HEK293 (cell line): ENCODE measurements at regions not wholly inside any gene's neighbourhood (a gene's known extent, or its start where the extent isn't known, plus 50 kb on each side); places are given as distances from the start of the nearest gene placed in this dataset.

Experiments
- CTCF ChIA-PET: fragments of 350-600 bp; formaldehyde crosslinking; extraction: SDS; loops from one replicate; lab custom pipeline; 2021; ENCODE audit warnings: antibody characterized with exemption; lab: Yijun Ruan, JAX
- POLR2A ChIA-PET: fragments of 300-600 bp; formaldehyde crosslinking; extraction: SDS; loops from one replicate; lab custom pipeline; 2020; ENCODE audit warnings: antibody characterized with exemption, inconsistent platforms; lab: Yijun Ruan, JAX
- H3K27ac ChIP-seq: fragments of 200-500 bp; sonication (Bioruptor generic); 2 replicates; pipeline ENCODE4 v1.5.1; 2014; ENCODE audit warnings: low read depth, low read length, control low read depth, inconsistent platforms; ENCODE audit errors: extremely low read depth
- H3K36me3 ChIP-seq, 2 experiments: fragments of 200-500 bp in 1 of 2; sonication (Bioruptor generic) in 1 of 2; 1 replicate in 1 of 2; 2 replicates in 1 of 2; pipeline ENCODE4 v1.5.1; 2014 to 2017; ENCODE audit warnings: inconsistent platforms in 2 of 2, low read length in 2 of 2; ENCODE audit not compliant: control insufficient read depth in 2 of 2, insufficient read depth in 1 of 2
- H3K4me1 ChIP-seq: fragments of 200-500 bp; sonication (Bioruptor generic); 2 replicates; pipeline ENCODE4 v1.5.1; 2014; ENCODE audit warnings: mild to moderate bottlenecking, low read length, inconsistent platforms; ENCODE audit not compliant: control insufficient read depth, insufficient read depth
- H3K4me3 ChIP-seq: 2 replicates; pipeline ENCODE4 v1.5.1; 2011; ENCODE audit warnings: low read depth, mild to moderate bottlenecking, control low read depth, low read length, moderate library complexity
- H3K9me3 ChIP-seq: fragments of 200-500 bp; sonication (Bioruptor generic); 2 replicates; pipeline ENCODE4 v1.5.1; 2014; ENCODE audit warnings: low read depth, low read length, inconsistent platforms; ENCODE audit not compliant: control insufficient read depth, insufficient read depth
- HIC1 ChIP-seq: fragments of 450-650 bp; formaldehyde crosslinking; IDR thresholded peaks from 2 replicates; pipeline ENCODE4 v1.5.1; 2016; ENCODE audit warnings: missing biosample characterization, missing genetic modification characterization
- KLF7 ChIP-seq: fragments of 450-650 bp; formaldehyde crosslinking; IDR thresholded peaks from 2 replicates; pipeline ENCODE4 v1.5.1; 2016; ENCODE audit warnings: missing biosample characterization, missing genetic modification characterization, borderline replicate concordance
- KLF8 ChIP-seq: fragments of 450-650 bp; formaldehyde crosslinking; IDR thresholded peaks from 2 replicates; pipeline ENCODE4 v1.5.1; 2016; ENCODE audit warnings: missing biosample characterization, missing genetic modification characterization
- MYNN ChIP-seq: fragments of 450-650 bp; formaldehyde crosslinking; IDR thresholded peaks from 2 replicates; pipeline ENCODE4 v1.5.1; 2016; ENCODE audit warnings: missing biosample characterization, missing genetic modification characterization, borderline replicate concordance
- PRDM10 ChIP-seq: fragments of 450-650 bp; formaldehyde crosslinking; IDR thresholded peaks from 2 replicates; pipeline ENCODE4 v1.5.1; 2016; ENCODE audit warnings: missing biosample characterization, missing genetic modification characterization
- PRDM4 ChIP-seq: fragments of 450-650 bp; formaldehyde crosslinking; IDR thresholded peaks from 2 replicates; pipeline ENCODE4 v1.5.1; 2017; ENCODE audit warnings: missing biosample characterization, missing genetic modification characterization
- ZNF138 ChIP-seq: fragments of 450-650 bp; formaldehyde crosslinking; IDR thresholded peaks from 2 replicates; pipeline ENCODE4 v1.5.1; 2016; ENCODE audit warnings: missing biosample characterization, missing genetic modification characterization, borderline replicate concordance
- ZNF292 ChIP-seq: fragments of 450-650 bp; formaldehyde crosslinking; IDR thresholded peaks from 2 replicates; pipeline ENCODE4 v1.5.1; 2016; ENCODE audit warnings: low read depth, missing biosample characterization, missing genetic modification characterization, borderline replicate concordance
- ZNF302 ChIP-seq: fragments of 450-650 bp; formaldehyde crosslinking; IDR thresholded peaks from 2 replicates; pipeline ENCODE4 v1.5.1; 2016; ENCODE audit warnings: missing biosample characterization, missing genetic modification characterization, low read depth
- ZNF354C ChIP-seq: fragments of 450-650 bp; formaldehyde crosslinking; IDR thresholded peaks from 2 replicates; pipeline ENCODE4 v1.5.1; 2016; ENCODE audit warnings: missing biosample characterization, missing genetic modification characterization, low read depth, borderline replicate concordance
- ZNF521 ChIP-seq: fragments of 450-650 bp; formaldehyde crosslinking; IDR thresholded peaks from 2 replicates; pipeline ENCODE4 v1.5.1; 2017; ENCODE audit warnings: missing biosample characterization, mild to moderate bottlenecking, missing genetic modification characterization
- ZNF555 ChIP-seq: fragments of 450-650 bp; formaldehyde crosslinking; conservative IDR thresholded peaks from 2 replicates; pipeline ENCODE4 v1.5.1; 2017; ENCODE audit warnings: missing biosample characterization, mild to moderate bottlenecking, missing genetic modification characterization, inconsistent platforms
- ZNF645 ChIP-seq: fragments of 450-650 bp; formaldehyde crosslinking; IDR thresholded peaks from 2 replicates; pipeline ENCODE4; 2016; ENCODE audit warnings: missing biosample characterization, missing genetic modification characterization
- ZNF664 ChIP-seq: fragments of 450-650 bp; formaldehyde crosslinking; IDR thresholded peaks from 2 replicates; pipeline ENCODE4 v1.5.1; 2016; ENCODE audit warnings: missing biosample characterization, missing genetic modification characterization
- ZNF707 ChIP-seq: fragments of 450-650 bp; formaldehyde crosslinking; IDR thresholded peaks from 2 replicates; pipeline ENCODE4 v1.5.1; 2016; ENCODE audit warnings: missing biosample characterization, missing genetic modification characterization

GRCh38 chr3:6228958-6229683 lies 631.8 kb upstream of the GRM7 start:
- no peaks in the 10 kb centered on the region for H3K4me1 ChIP-seq
- H3K4me3 ChIP-seq = no peak overlapping the region
- H3K27ac ChIP-seq = no peak overlapping the region
- H3K36me3 ChIP-seq = no peaks in the 10 kb centered on the region
- H3K9me3 ChIP-seq = no peaks in the 10 kb centered on the region
- ChIA-PET POLR2A (no interaction called here), CTCF (no interaction called here)
- no peak for TF ChIP-seq ZNF138 (tag by site-specific recombination)
- TF ChIP-seq HIC1 = no peak
- no peak for TF ChIP-seq ZNF354C (tag by site-specific recombination)
- TF ChIP-seq ZNF664 (tag by site-specific recombination) = no peak
- TF ChIP-seq ZNF521 (tag by site-specific recombination) = no peak
- no peak for TF ChIP-seq PRDM10
- TF ChIP-seq PRDM4 (tag by site-specific recombination) = no peak
- TF ChIP-seq ZNF707 = no peak
- TF ChIP-seq ZNF555 = no peak
- no peak for TF ChIP-seq ZNF645 (tag by site-specific recombination)
- TF ChIP-seq ZNF292 (tag by site-specific recombination) = no peak
- no peak for TF ChIP-seq KLF8 (tag by site-specific recombination)
- TF ChIP-seq MYNN = no peak
- no peak for TF ChIP-seq ZNF302 (tag by site-specific recombination)
- no peak for TF ChIP-seq KLF7 (tag by site-specific recombination)
